Inflammatory macrophage treated with lipopolysaccharide for 4 hours (primary cell): ENCODE measurements at regions not wholly inside any gene's neighbourhood (a gene's known extent, or its start where the extent isn't known, plus 50 kb on each side); places are given as distances from the start of the nearest gene placed in this dataset.
"Not testable (repeated sequence)": the region's sequence is repeated elsewhere in the genome, so short reads cannot be mapped to it uniquely, and the experiment has no call there.

Source experiments
- DNase-seq: peaks from one replicate; pipeline ENCODE4 v3.0.0-alpha.2; 2020

- not testable (repeated sequence) for DNase-seq
Measured at GRCh38 chr17:31675392-31675791, 183.7 kb downstream of the COPRS start.

GRCh38 chr17:31674717-31675349, 184.2 kb downstream of the COPRS start:
- no peak for DNase-seq

- DNase-seq = no peak
Measured at GRCh38 chr17:31674305-31674704, 184.7 kb downstream of the COPRS start.

DNA sequence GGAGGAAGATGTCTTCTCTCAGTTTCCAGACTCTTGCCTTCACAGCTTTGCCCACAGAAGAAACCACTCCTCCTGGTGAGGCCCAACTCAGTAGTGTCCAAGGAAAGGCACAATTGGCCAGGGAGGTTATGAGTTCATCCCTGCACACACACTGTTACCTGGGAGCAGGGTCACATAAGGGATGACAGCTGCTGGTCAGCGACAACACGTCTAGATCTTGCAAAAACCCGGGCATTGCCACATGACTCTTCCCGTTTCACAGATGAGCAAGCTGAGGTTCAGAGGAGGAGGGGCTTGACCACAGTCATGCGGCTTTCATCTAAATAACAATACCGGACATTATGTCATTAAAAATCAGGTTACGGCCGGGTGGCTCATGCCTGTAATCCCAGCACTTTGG, 186.0 kb downstream of the COPRS start:
- DNase-seq = peak; percentile 41

GRCh38 chr17:31672161-31672819, 186.8 kb downstream of the COPRS start:
- DNase-seq = no peak

- DNase-seq = no peak
Measured at GRCh38 chr17:31663576-31663975, 195.5 kb downstream of the COPRS start.

- DNase-seq = no peak
Measured at GRCh38 chr17:31660684-31661083, 198.4 kb downstream of the COPRS start.

- DNase-seq = no peak
Measured at GRCh38 chr17:31657876-31658275, 201.2 kb downstream of the COPRS start.

DNA sequence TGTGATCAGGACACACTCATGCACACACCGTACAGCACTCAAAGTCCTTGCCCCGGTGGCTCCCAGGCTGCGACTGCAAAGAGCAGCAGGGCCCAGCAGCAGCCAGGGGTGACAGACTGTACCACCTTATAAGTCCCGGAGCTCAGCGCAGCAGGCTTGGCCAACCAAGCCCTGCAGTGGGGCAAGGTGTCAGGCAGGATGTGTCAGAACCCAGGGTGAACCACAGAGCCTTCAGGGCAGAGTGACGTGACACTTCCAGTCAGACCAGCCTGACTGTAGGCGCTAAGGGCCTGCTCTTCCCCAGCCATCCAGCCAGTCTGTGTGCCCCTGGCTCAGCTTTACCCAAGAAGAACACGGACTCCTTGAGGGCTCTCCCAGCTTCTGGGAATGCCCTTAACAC, 204.1 kb downstream of the COPRS start:
- DNase-seq = no peak

DNA sequence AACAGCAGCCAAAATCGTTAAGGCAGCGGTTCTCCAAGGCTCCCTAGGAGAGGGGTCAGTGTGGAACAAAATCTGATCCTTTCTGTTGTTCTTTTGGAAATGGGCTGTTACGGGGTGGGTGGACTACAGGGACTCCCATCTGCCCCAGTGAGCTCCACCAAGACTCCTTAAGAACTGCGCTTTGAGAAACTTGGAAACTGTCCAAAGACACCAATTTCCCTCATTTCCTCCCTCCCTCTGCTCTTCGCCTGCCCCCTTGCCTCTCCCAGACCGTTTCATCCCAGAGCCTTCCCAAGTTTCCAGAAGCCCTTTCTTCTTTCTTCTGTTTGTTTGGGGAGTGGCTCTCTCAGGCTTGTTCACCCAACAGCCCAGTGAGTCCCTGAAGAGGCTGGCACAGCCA, 205.4 kb downstream of the COPRS start:
- no peak for DNase-seq

DNA sequence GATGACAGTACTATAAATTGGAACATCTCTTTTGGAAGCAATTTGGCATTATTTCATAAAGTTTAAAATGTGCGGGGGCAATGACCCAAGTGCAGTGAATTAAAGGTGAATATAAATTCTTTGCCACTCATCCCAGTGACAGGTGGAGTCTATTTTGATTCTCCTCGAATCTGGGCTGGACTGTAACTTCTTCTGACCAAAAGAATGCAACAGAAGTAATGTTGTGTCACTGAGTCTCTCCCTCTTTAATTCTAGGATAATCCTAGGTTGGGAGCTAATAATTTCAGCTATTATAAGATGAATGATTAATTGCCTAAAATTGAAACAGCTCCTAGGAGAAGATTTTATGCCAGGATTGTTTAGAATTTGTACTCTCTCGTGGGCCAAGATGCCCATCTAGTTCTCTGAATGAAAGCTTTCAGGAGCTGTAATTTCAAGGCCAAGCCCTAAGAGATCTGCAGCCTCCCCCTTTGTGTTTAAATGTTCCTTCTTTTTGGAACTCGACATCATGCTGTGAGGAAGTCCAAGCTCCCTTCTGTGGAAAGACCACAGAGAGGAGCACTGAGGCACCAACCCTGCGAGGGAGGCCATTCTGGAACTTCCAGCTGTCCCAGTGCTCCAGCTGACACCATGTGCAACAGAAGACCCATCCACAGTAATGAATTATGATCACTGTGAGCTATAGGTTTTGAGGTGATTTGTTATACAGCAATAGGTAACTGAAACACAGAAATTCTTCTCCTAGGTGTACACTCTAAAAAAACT, 208.1 kb downstream of the COPRS start:
- no peak for DNase-seq

- DNase-seq = no peak
Measured at GRCh38 chr17:31649302-31649701, 209.7 kb downstream of the COPRS start.

DNA sequence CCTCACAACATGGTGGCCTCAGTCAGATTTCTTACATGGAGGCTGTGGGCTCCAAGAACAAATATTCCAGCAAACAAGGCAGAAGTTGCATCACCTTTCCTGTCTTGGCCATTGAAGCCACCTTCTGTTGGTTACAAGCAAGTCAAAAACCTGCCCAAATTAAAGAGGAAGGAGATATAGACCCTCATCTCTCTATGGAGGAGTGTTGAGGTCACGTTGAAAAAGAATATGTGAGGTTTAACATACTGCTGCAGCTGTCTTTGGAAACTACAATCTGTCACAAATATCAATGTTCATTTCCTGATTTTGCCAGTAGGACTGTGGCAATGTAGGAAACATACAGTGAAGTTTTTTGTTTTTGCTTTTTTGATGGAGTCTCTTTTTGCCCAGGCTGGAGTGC, 211.4 kb downstream of the COPRS start:
- DNase-seq = peak; percentile 15

DNA sequence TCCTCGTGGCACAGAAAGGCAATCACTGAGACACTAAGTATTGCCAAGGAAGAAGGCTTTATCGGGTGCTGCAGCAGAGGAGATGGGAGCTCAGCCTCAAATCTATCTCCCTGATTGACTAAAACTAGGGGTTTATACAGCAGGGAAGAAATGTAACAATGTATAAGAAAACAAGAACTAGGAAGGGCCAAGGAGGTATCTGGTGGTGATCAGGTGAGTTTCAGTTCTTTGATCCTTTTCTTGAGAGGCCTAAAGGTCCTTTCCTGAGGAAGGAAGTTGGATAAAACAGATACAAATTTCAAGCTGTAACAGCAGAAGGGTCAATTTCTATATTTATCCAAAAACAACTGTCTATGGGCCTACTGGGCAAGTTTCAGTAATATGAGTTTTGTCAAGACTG, 212.4 kb downstream of the COPRS start:
- DNase-seq = no peak

DNA sequence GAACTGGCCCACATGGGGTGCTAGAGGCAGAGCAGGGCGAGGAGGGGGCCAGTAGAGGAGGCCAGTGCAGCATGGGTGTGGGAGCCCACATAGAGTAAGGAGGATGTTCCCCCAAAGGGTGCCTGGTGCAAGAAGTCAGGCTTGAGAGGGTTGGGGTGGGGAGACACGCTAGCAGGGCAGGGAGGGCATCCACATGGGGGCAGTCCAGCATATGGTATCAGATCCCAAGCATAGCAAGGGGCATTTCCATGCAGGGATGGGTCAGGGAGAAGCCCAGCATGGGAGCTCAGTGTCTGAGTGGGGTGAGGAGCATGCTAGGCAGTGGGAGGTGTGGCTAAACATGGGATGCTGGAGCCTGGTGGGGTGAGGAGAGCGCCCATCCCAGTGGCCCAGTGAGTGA, 213.7 kb downstream of the COPRS start:
- no peak for DNase-seq

- DNase-seq = no peak
Measured at GRCh38 chr17:31631766-31632165, 227.3 kb downstream of the COPRS start.

GRCh38 chr17:31630866-31631265, 228.2 kb downstream of the COPRS start:
- DNase-seq = not testable (repeated sequence)

DNA sequence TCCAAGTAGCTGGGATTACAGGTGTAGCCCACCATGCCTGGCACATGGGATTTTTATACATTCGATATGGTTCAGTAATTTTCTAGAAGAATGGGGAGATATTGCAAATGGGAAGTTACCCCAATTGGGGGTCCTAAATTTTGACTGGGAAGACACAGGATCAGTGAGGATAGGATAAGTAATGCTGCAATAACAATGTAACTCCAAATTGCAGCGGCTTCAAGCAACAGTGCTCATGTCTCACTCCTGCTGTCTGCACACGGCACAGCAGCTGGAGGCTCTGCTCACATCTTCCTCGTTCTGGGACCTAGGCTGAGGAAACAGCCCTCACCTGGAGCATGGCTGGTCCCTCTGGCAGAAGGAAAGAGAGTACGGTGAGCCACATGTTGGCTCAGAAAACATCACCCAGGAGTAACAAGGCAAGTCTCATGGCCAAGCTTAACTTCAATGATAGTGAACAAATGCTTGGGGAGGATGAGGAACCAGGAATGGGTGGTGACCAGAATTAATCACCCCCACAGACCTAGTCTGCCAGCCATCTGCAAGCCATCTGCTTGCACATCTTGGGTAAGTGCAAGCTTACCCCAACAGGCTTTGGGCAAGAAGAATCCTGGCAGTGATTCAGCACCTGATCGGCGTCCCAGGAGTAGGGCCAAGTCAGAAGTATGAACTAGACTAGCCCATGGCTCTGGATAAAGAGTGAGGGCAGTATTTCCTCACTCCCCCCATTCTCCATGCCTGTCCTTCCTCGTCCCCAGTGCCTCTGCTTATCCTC, 229.2 kb downstream of the COPRS start:
- DNase-seq = no peak

- no peak for DNase-seq
Measured at GRCh38 chr17:31627960-31628359, 231.1 kb downstream of the COPRS start.

DNA sequence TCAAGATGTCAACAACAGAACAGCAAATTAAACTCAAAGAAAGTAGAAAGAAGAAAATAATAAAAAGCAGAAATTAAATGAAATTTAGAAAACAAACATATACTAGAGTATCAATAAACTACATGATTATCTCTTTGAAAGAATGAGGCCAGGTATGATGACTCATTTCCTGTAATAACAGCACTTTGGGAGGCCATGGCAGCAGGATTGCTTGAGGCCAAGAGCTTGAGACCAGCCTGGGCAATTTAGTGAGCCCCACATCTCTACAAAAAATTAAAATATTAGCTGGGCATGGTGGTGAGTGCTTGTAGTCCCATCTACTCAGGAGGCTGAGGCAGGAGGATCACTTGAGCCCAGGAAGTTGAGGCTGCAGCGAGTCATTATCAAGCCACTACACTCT, 232.5 kb downstream of the RAB11FIP4 start:
- no peak for DNase-seq

DNA sequence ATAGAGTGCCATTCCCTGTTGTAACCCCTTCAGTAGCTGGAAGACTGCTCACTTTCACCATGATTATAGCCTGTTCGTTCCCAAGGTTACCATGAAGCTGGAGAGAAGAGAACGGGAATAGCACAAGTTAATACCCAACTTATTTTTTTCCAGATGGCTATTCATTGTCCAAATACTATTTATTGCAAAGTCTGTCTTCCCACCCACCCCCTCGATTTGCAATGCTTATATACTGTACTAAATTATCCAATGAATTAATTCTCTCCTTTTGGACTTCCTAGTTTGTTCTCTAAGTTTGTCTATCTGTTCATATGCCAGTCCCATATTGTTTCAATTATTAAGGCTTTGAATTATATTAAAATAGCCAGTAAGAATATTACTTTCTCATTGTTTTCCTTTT, 231.0 kb downstream of the RAB11FIP4 start:
- DNase-seq = no peak

DNA sequence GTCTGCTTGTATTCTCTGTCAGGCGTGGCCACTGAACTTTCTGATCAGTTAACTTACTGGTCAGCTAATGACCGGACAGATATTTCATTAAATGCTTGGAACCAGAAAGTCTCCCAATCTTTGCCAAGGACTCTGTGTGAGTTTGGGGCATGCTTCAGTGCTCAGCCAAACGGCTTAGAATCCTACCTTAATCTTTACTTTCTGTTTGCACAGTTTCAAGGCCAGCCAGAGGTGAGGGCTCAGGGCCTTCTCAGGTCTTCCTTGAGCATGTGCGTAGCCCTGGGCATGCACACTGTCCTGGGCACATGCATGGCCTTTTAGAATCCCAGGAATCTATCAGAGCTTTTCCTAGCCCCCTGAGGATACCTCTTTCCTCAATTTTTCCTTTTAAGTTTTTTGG, 230.1 kb downstream of the RAB11FIP4 start:
- DNase-seq = no peak

DNA sequence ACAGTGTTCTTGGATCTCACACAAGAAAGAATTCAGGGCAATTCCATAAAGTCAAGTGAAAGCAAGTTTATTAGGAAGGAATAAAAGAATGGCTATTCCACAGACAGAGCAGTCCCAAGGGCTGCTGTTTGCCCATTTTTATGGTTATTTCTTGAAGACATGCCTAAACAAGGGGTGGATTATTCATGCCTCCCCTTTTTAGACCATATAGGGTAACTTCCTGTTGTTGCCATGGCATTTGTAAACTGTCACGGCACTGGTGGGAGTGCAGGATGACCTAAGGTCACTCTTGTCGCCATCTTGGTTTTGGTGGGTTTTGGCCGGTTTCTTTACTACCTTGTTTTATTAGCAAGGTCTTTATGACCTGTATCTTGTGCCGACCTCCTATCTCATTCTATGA, 219.6 kb downstream of the RAB11FIP4 start:
- DNase-seq = not testable (repeated sequence)
